ENCODE measurements at regions not wholly inside any gene's neighbourhood (a gene's known extent, or its start where the extent isn't known, plus 50 kb on each side); places are given as distances from the start of the nearest gene placed in this dataset.

DNA sequence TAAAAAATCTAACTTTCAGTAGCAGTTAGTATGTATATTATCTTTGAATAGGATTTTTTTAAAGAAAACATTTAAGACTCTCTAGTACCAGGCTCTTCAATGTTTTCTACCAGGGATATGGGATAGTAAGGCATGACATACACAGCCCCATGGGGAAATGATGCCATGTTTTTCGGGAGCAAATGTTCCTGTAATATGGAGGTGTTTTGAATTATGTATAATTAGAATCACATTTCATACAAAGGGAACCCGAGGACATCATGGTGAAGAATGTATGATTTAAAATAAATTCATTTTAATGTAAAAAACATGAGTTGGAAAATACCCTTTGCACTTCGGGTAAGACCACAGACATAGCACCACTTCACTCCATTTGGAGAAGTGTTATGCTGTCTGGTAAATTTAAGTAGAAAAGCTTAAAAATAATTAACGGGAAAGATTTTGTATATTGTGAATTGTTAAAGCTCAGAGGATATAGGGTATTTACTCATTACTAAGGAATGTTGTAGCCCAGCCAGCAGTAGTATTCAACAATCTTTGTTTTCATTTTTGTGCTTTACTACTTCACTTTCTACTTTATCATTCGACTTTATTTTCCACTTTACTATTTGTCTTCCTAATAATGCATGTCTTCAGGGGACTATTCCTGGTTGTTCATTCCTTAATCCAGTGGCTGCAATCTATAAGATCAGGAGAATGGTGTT is 2050.7 kb downstream of the ARAP2 start:
- DNase-seq = no peak
- Mint-ChIP-seq H3K4me1 (no peaks in the 10 kb centered on the region), H3K27me3 (ENCODE audit: low read depth in 3 of 3) (no peaks in the 10 kb centered on the region), H3K27ac (no peak overlapping the region), H3K36me3 (no peaks in the 10 kb centered on the region), H3K9me3 (no peaks in the 10 kb centered on the region), H3K4me3 (no peak overlapping the region)
- H2AFZ ChIP-seq (ENCODE audit: insufficient read depth, low read depth, low read length, poor library complexity, severe bottlenecking) = no peak overlapping the region
- no peak overlapping the region for H3K4me2 ChIP-seq (replicated peaks; ENCODE audit: extremely low read depth, low read length, poor library complexity, severe bottlenecking)
- intact Hi-C loops (cut with micrococcal nuclease) = no loop called here
- no peak overlapping the region for H3K4me3 ChIP-seq (replicated peaks in 1 of 3; ENCODE audit: low read depth in 2 of 3, low read length in 3 of 3)
- no peaks in the 10 kb centered on the region for H3K79me2 ChIP-seq (ENCODE audit: insufficient read depth, low read length)
- H4K20me1 ChIP-seq (ENCODE audit: insufficient read depth, low read length) = no peaks in the 10 kb centered on the region
- no CpG with 5 or more reads among the region's 5 CpGs for WGBS (ENCODE audit: insufficient coverage)
- no peak overlapping the region for H3K9ac ChIP-seq (ENCODE audit: insufficient read depth, low read length, poor library complexity, severe bottlenecking)
- TF ChIP-seq, protein P1, sequence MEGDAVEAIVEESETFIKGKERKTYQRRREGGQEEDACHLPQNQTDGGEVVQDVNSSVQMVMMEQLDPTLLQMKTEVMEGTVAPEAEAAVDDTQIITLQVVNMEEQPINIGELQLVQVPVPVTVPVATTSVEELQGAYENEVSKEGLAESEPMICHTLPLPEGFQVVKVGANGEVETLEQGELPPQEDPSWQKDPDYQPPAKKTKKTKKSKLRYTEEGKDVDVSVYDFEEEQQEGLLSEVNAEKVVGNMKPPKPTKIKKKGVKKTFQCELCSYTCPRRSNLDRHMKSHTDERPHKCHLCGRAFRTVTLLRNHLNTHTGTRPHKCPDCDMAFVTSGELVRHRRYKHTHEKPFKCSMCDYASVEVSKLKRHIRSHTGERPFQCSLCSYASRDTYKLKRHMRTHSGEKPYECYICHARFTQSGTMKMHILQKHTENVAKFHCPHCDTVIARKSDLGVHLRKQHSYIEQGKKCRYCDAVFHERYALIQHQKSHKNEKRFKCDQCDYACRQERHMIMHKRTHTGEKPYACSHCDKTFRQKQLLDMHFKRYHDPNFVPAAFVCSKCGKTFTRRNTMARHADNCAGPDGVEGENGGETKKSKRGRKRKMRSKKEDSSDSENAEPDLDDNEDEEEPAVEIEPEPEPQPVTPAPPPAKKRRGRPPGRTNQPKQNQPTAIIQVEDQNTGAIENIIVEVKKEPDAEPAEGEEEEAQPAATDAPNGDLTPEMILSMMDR (IDR thresholded peaks at IDR 0.05) = no peak
- no peaks in the 10 kb centered on the region for H3K4me1 ChIP-seq (ENCODE audit: control insufficient read depth in 1 of 2, insufficient read depth in 2 of 2, low read length in 2 of 2)
- H3K36me3 ChIP-seq (replicated peaks in 1 of 2; ENCODE audit: control insufficient read depth in 1 of 2, insufficient read depth in 2 of 2, low read length in 2 of 2) = no peaks in the 10 kb centered on the region
- H3K27me3 ChIP-seq (ENCODE audit: control insufficient read depth in 2 of 2, insufficient read depth in 2 of 2, low read length in 2 of 2) = no peaks in the 10 kb centered on the region
- H3K9me3 ChIP-seq (replicated peaks in 1 of 2; ENCODE audit: control insufficient read depth in 1 of 2, insufficient read depth in 1 of 2, low read length in 2 of 2) = no peaks in the 10 kb centered on the region
- H3K27ac ChIP-seq (ENCODE audit: low read depth in 1 of 2, low read length in 2 of 2) = no peak overlapping the region

DNA sequence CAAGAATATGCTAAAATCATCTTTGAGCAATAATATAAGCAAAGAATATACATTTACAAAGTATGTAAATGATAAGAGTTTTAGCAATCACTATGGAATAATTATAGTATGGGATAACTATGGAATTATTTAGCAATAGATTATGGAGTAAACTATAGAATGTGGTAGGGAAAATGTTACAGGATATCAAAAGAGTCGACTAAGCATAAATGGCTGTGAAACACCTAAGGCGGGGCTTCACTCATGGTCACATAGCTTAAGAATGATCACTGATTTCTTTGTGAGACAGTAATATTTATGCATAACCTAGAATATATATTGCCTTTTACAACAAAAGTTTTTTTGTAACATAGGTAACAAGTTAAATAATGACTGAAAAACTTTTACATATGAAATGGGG is 2049.7 kb downstream of the ARAP2 start:
- H3K9me3 ChIP-seq (replicated peaks in 1 of 2; ENCODE audit: control insufficient read depth in 1 of 2, insufficient read depth in 1 of 2, low read length in 2 of 2) = no peaks in the 10 kb centered on the region
- no peak overlapping the region for H3K27ac ChIP-seq (ENCODE audit: low read depth in 1 of 2, low read length in 2 of 2)
- no peak for DNase-seq
- Mint-ChIP-seq H3K4me3 (no peak overlapping the region), H3K36me3 (no peaks in the 10 kb centered on the region), H3K27ac (no peak overlapping the region), H3K4me1 (no peaks in the 10 kb centered on the region), H3K9me3 (no peaks in the 10 kb centered on the region), H3K27me3 (ENCODE audit: low read depth in 3 of 3) (no peaks in the 10 kb centered on the region)
- no CpG with 5 or more reads among the region's 2 CpGs for WGBS (ENCODE audit: insufficient coverage)
- H3K36me3 ChIP-seq (replicated peaks in 1 of 2; ENCODE audit: control insufficient read depth in 1 of 2, insufficient read depth in 2 of 2, low read length in 2 of 2) = no peaks in the 10 kb centered on the region
- H3K79me2 ChIP-seq (ENCODE audit: insufficient read depth, low read length) = no peaks in the 10 kb centered on the region
- no peak overlapping the region for H2AFZ ChIP-seq (ENCODE audit: insufficient read depth, low read depth, low read length, poor library complexity, severe bottlenecking)
- TF ChIP-seq, protein P1 (IDR thresholded peaks at IDR 0.05) = no peak
- intact Hi-C loops (cut with micrococcal nuclease) = no loop called here
- no peak overlapping the region for H3K4me3 ChIP-seq (replicated peaks in 1 of 3; ENCODE audit: low read depth in 2 of 3, low read length in 3 of 3)
- H3K4me2 ChIP-seq (replicated peaks; ENCODE audit: extremely low read depth, low read length, poor library complexity, severe bottlenecking) = no peak overlapping the region
- H3K9ac ChIP-seq (ENCODE audit: insufficient read depth, low read length, poor library complexity, severe bottlenecking) = no peak overlapping the region
- no peaks in the 10 kb centered on the region for H4K20me1 ChIP-seq (ENCODE audit: insufficient read depth, low read length)
- H3K27me3 ChIP-seq (ENCODE audit: control insufficient read depth in 2 of 2, insufficient read depth in 2 of 2, low read length in 2 of 2) = no peaks in the 10 kb centered on the region
- H3K4me1 ChIP-seq (ENCODE audit: control insufficient read depth in 1 of 2, insufficient read depth in 2 of 2, low read length in 2 of 2) = no peaks in the 10 kb centered on the region
